Activated CD4-positive, alpha-beta T cell treated with anti-CD3 and anti-CD28 coated beads, Interleukin-2, amount 10 ng/mL, durations not matched to agents 24 days and 14 days (primary cell): ENCODE measurements at regions not wholly inside any gene's neighbourhood (a gene's known extent, or its start where the extent isn't known, plus 50 kb on each side); places are given as distances from the start of the nearest gene placed in this dataset.

ENCODE experiments used
- DNase-seq: peaks from one replicate; pipeline ENCODE4 v3.0.0; 2022
- H3K27ac Mint-ChIP-seq: one replicate; pipeline ENCODE4 v1.8.0; 2022; ENCODE audit warnings: mild to moderate bottlenecking, mixed read lengths
- H3K27me3 Mint-ChIP-seq: one replicate; pipeline ENCODE4 v1.8.0; 2022; ENCODE audit warnings: mixed read lengths
- H3K36me3 Mint-ChIP-seq: one replicate; pipeline ENCODE4 v1.8.0; 2022; ENCODE audit warnings: low read depth, mild to moderate bottlenecking, mixed read lengths
- H3K4me1 Mint-ChIP-seq: one replicate; pipeline ENCODE4 v1.8.0; 2021; ENCODE audit warnings: mixed read lengths
- H3K4me3 Mint-ChIP-seq: one replicate; pipeline ENCODE4 v1.8.0; 2022; ENCODE audit warnings: mild to moderate bottlenecking, moderate library complexity, mixed read lengths
- H3K9me3 Mint-ChIP-seq: one replicate; pipeline ENCODE4 v1.8.0; 2021; ENCODE audit warnings: mixed read lengths
- intact Hi-C: fragments of 100-400 bp; cut with micrococcal nuclease; formaldehyde crosslinking; loops from one replicate; pipeline ENCODE4 v1.15.1; 2023

- H3K36me3 Mint-ChIP-seq, result no peaks in the 10 kb centered on the region
- DNase-seq, result no peak
- no peaks in the 10 kb centered on the region for H3K9me3 Mint-ChIP-seq
- H3K4me3 Mint-ChIP-seq, result no peak overlapping the region
- H3K27ac Mint-ChIP-seq, result no peak overlapping the region
- peaks cover 15% of the 10 kb centered on the region for H3K27me3 Mint-ChIP-seq
- intact Hi-C loops, result no loop called here
- H3K4me1 Mint-ChIP-seq, result no peaks in the 10 kb centered on the region
Observed at GRCh38 chr1:184214128-184214527, 162.6 kb downstream of the TSEN15 start.

- H3K4me3 Mint-ChIP-seq, result no peak overlapping the region
- H3K36me3 Mint-ChIP-seq, result no peaks in the 10 kb centered on the region
- no peaks in the 10 kb centered on the region for H3K9me3 Mint-ChIP-seq
- intact Hi-C loops, result no loop called here
- DNase-seq, result no peak
- no peaks in the 10 kb centered on the region for H3K4me1 Mint-ChIP-seq
- peaks cover 20% of the 10 kb centered on the region for H3K27me3 Mint-ChIP-seq
- H3K27ac Mint-ChIP-seq, result no peak overlapping the region
Observed at GRCh38 chr1:184215274-184215925, 163.9 kb downstream of the TSEN15 start.

- Mint-ChIP-seq H3K4me3 (no peak overlapping the region), H3K36me3 (no peaks in the 10 kb centered on the region), H3K9me3 (no peaks in the 10 kb centered on the region), H3K4me1 (peaks cover 4% of the 10 kb centered on the region), H3K27me3 (peaks cover 20% of the 10 kb centered on the region), H3K27ac (no peak overlapping the region)
- intact Hi-C loops, result no loop called here
- no peak for DNase-seq
Observed at GRCh38 chr1:184218458-184219075, 167.0 kb downstream of the TSEN15 start.

- Mint-ChIP-seq H3K36me3 (no peaks in the 10 kb centered on the region), H3K27me3 (peaks cover 27% of the 10 kb centered on the region), H3K4me3 (no peak overlapping the region), H3K4me1 (peaks cover 4% of the 10 kb centered on the region), H3K27ac (no peak overlapping the region), H3K9me3 (no peaks in the 10 kb centered on the region)
- intact Hi-C loops, result no loop called here
- no peak for DNase-seq
Observed at GRCh38 chr1:184219414-184219813, 167.4 kb upstream of the C1orf21 start.

- no peak for DNase-seq
- H3K27me3 Mint-ChIP-seq, result peaks cover 27% of the 10 kb centered on the region
- intact Hi-C loops, result loop anchor here (5.0 to 10.0 kb wide), 3 partner anchors 58 to 565 kb away; partner anchors contain the start of gene APOBEC4
- H3K9me3 Mint-ChIP-seq, result no peaks in the 10 kb centered on the region
- H3K36me3 Mint-ChIP-seq, result no peaks in the 10 kb centered on the region
- peaks cover 4% of the 10 kb centered on the region for H3K4me1 Mint-ChIP-seq
- no peak overlapping the region for H3K4me3 Mint-ChIP-seq
- no peak overlapping the region for H3K27ac Mint-ChIP-seq
Observed at GRCh38 chr1:184219883-184220282, 166.9 kb upstream of the C1orf21 start.

GRCh38 chr1:184221087-184221486, 165.7 kb upstream of the C1orf21 start:
- Mint-ChIP-seq H3K4me3 (no peak overlapping the region), H3K4me1 (peaks cover 4% of the 10 kb centered on the region), H3K36me3 (no peaks in the 10 kb centered on the region), H3K9me3 (no peaks in the 10 kb centered on the region), H3K27me3 (peaks cover 24% of the 10 kb centered on the region), H3K27ac (no peak overlapping the region)
- no peak for DNase-seq
- intact Hi-C loops, result loop anchor here (5.0 to 10.0 kb wide), 3 partner anchors 59 to 566 kb away; partner anchors contain the start of gene APOBEC4

GRCh38 chr1:184222652-184223052, 164.2 kb upstream of the C1orf21 start:
- Mint-ChIP-seq H3K27me3 (peaks cover 12% of the 10 kb centered on the region), H3K4me1 (peaks cover 4% of the 10 kb centered on the region), H3K4me3 (no peak overlapping the region), H3K36me3 (no peaks in the 10 kb centered on the region), H3K27ac (no peak overlapping the region), H3K9me3 (no peaks in the 10 kb centered on the region)
- intact Hi-C loops, result loop anchor here (1.0 to 10.0 kb wide), 4 partner anchors 60 to 568 kb away; partner anchors contain the start of gene APOBEC4
- DNase-seq, result peak; percentile 82

- Mint-ChIP-seq H3K27me3 (peaks cover 13% of the 10 kb centered on the region), H3K4me1 (peaks cover 4% of the 10 kb centered on the region), H3K9me3 (no peaks in the 10 kb centered on the region), H3K4me3 (no peak overlapping the region), H3K27ac (no peak overlapping the region), H3K36me3 (no peaks in the 10 kb centered on the region)
- intact Hi-C loops, result loop anchor here (5.0 to 10.0 kb wide), 3 partner anchors 61 to 568 kb away; partner anchors contain the start of gene APOBEC4
- no peak for DNase-seq
Observed at GRCh38 chr1:184223216-184223615, 163.6 kb upstream of the C1orf21 start.

GRCh38 chr1:184225283-184226099, 161.3 kb upstream of the C1orf21 start:
- Mint-ChIP-seq H3K9me3 (peaks cover 3% of the 10 kb centered on the region), H3K27me3 (peaks cover 11% of the 10 kb centered on the region), H3K4me3 (no peak overlapping the region), H3K27ac (no peak overlapping the region), H3K36me3 (no peaks in the 10 kb centered on the region), H3K4me1 (peaks cover 4% of the 10 kb centered on the region)
- DNase-seq, result no peak
- intact Hi-C loops, result loop anchor here (10.0 kb wide), 2 partner anchors 311 to 571 kb away; partner anchors contain the start of gene APOBEC4

GRCh38 chr1:184226100-184226487, 160.7 kb upstream of the C1orf21 start:
- Mint-ChIP-seq H3K27ac (no peak overlapping the region), H3K4me3 (no peak overlapping the region), H3K36me3 (no peaks in the 10 kb centered on the region), H3K27me3 (peaks cover 11% of the 10 kb centered on the region), H3K9me3 (peaks cover 3% of the 10 kb centered on the region), H3K4me1 (peaks cover 4% of the 10 kb centered on the region)
- intact Hi-C loops, result loop anchor here (10.0 kb wide), 2 partner anchors 311 to 571 kb away; partner anchors contain the start of gene APOBEC4
- no peak for DNase-seq

- no peaks in the 10 kb centered on the region for H3K36me3 Mint-ChIP-seq
- peaks cover 10% of the 10 kb centered on the region for H3K27me3 Mint-ChIP-seq
- H3K4me1 Mint-ChIP-seq, result no peaks in the 10 kb centered on the region
- H3K9me3 Mint-ChIP-seq, result peaks cover 3% of the 10 kb centered on the region
- H3K27ac Mint-ChIP-seq, result no peak overlapping the region
- H3K4me3 Mint-ChIP-seq, result no peak overlapping the region
- intact Hi-C loops, result loop anchor here (10.0 kb wide), 2 partner anchors 314 to 574 kb away; partner anchors contain the start of gene APOBEC4
- DNase-seq, result no peak
Observed at GRCh38 chr1:184228558-184228957, 158.3 kb upstream of the C1orf21 start.

- Mint-ChIP-seq H3K4me3 (no peak overlapping the region), H3K36me3 (no peaks in the 10 kb centered on the region), H3K4me1 (no peaks in the 10 kb centered on the region), H3K27ac (no peak overlapping the region), H3K27me3 (no peaks in the 10 kb centered on the region), H3K9me3 (peaks cover 3% of the 10 kb centered on the region)
- DNase-seq, result no peak
- intact Hi-C loops, result no loop called here
Observed at GRCh38 chr1:184237588-184237987, 149.2 kb upstream of the C1orf21 start.

- intact Hi-C loops, result no loop called here
- H3K36me3 Mint-ChIP-seq, result no peaks in the 10 kb centered on the region
- no peak overlapping the region for H3K27ac Mint-ChIP-seq
- peaks cover 1% of the 10 kb centered on the region for H3K27me3 Mint-ChIP-seq
- H3K4me1 Mint-ChIP-seq, result no peaks in the 10 kb centered on the region
- peaks cover 3% of the 10 kb centered on the region for H3K9me3 Mint-ChIP-seq
- H3K4me3 Mint-ChIP-seq, result no peak overlapping the region
- DNase-seq, result no peak
Observed at GRCh38 chr1:184241446-184241845, 145.4 kb upstream of the C1orf21 start.

GRCh38 chr1:184242507-184242943, 144.3 kb upstream of the C1orf21 start:
- H3K27ac Mint-ChIP-seq, result no peak overlapping the region
- no peaks in the 10 kb centered on the region for H3K36me3 Mint-ChIP-seq
- no peak overlapping the region for H3K4me3 Mint-ChIP-seq
- H3K27me3 Mint-ChIP-seq, result peaks cover 1% of the 10 kb centered on the region
- intact Hi-C loops, result no loop called here
- peaks cover 3% of the 10 kb centered on the region for H3K9me3 Mint-ChIP-seq
- DNase-seq, result no peak
- H3K4me1 Mint-ChIP-seq, result no peaks in the 10 kb centered on the region
